Activated CD8-positive, alpha-beta memory T cell treated with anti-CD3 and anti-CD28 coated beads, Interleukin-2, amount 50 U/mL, for 4 hours (primary cell): ENCODE measurements at regions not wholly inside any gene's neighbourhood (a gene's known extent, or its start where the extent isn't known, plus 50 kb on each side); places are given as distances from the start of the nearest gene placed in this dataset.
"Not testable (repeated sequence)": the region's sequence is repeated elsewhere in the genome, so short reads cannot be mapped to it uniquely, and the experiment has no call there.

Source experiments
- DNase-seq: peaks from one replicate; pipeline ENCODE4 v3.0.0-alpha.2; 2020

GRCh38 chr17:27066315-27066714 is 227.6 kb upstream of the WSB1 start:
- no peak for DNase-seq

GRCh38 chr17:27069842-27070508 is 223.9 kb upstream of the WSB1 start:
- DNase-seq, result no peak

- no peak for DNase-seq
Observed at GRCh38 chr17:27070836-27071235, 223.1 kb upstream of the WSB1 start.

- DNase-seq, result no peak
Observed at GRCh38 chr17:27072885-27073284, 221.0 kb upstream of the WSB1 start.

- DNase-seq, result no peak
Observed at GRCh38 chr17:27076814-27077213, 217.1 kb upstream of the WSB1 start.

GRCh38 chr17:27078296-27078695 is 215.6 kb upstream of the WSB1 start:
- no peak for DNase-seq

- no peak for DNase-seq
Observed at GRCh38 chr17:27079660-27080059, 214.3 kb upstream of the WSB1 start.

GRCh38 chr17:27081002-27081638 is 212.8 kb upstream of the WSB1 start:
- no peak for DNase-seq

- no peak for DNase-seq
Observed at GRCh38 chr17:27082023-27082774, 211.7 kb upstream of the WSB1 start.

GRCh38 chr17:27082775-27083154 is 211.1 kb upstream of the WSB1 start:
- no peak for DNase-seq

GRCh38 chr17:27083408-27084185 is 210.3 kb upstream of the WSB1 start:
- no peak for DNase-seq

GRCh38 chr17:27085517-27085916 is 208.4 kb upstream of the WSB1 start:
- no peak for DNase-seq

GRCh38 chr17:27086526-27086925 is 207.4 kb upstream of the WSB1 start:
- DNase-seq, result no peak

- no peak for DNase-seq
Observed at GRCh38 chr17:27087935-27088766, 205.8 kb upstream of the WSB1 start.

- no peak for DNase-seq
Observed at GRCh38 chr17:27088767-27089078, 205.2 kb upstream of the WSB1 start.

- not testable (repeated sequence) for DNase-seq
Observed at GRCh38 chr17:27089079-27089928, 204.6 kb upstream of the WSB1 start.

- no peak for DNase-seq
Observed at GRCh38 chr17:27089929-27090247, 204.0 kb upstream of the WSB1 start.

- not testable (repeated sequence) for DNase-seq
Observed at GRCh38 chr17:27090450-27091042, 203.4 kb upstream of the WSB1 start.

- DNase-seq, result no peak
Observed at GRCh38 chr17:27091043-27091497, 202.8 kb upstream of the WSB1 start.

- DNase-seq, result not testable (repeated sequence)
Observed at GRCh38 chr17:27094179-27094578, 199.7 kb upstream of the WSB1 start.

- DNase-seq, result not testable (repeated sequence)
Observed at GRCh38 chr17:27095821-27096220, 198.1 kb upstream of the WSB1 start.
